GM12878 (cell line): ENCODE measurements at regions not wholly inside any gene's neighbourhood (a gene's known extent, or its start where the extent isn't known, plus 50 kb on each side); places are given as distances from the start of the nearest gene placed in this dataset.

Experiments used
- ATAC-seq: fragments of 200-7000 bp; cut with Tn5 transposase; 3 replicates; pipeline ENCODE4 v1.9.1; 2020; ENCODE audit warnings: mild to moderate bottlenecking, moderate library complexity
- BruUV-seq: library from RNA; stranded (reverse); fragments of 400-500 nt; replicated peaks from 2 replicates; lab custom pipeline; 2021; lab: Mats Ljungman, UMichigan
- CTCF ChIA-PET: fragments of 300-600 bp; sonication (Branson Sonifier 250); formaldehyde crosslinking; extraction: SDS; loops from one replicate; lab custom pipeline; 2021; ENCODE audit warnings: inconsistent platforms; lab: Yijun Ruan, JAX
- POLR2A ChIA-PET: fragments of 350-600 bp; formaldehyde crosslinking; extraction: SDS; loops from one replicate; lab custom pipeline; 2021; ENCODE audit warnings: inconsistent platforms; lab: Charles Lee
- RAD21 ChIA-PET: fragments of 300-600 bp; sonication (Branson Sonifier 250); formaldehyde crosslinking; loops from one replicate; lab custom pipeline; 2023; ENCODE audit warnings: antibody characterized with exemption; ENCODE audit not compliant: unreplicated experiment; lab: Charles Lee
- SMC1A ChIA-PET: fragments of 300-600 bp; sonication (Branson Sonifier 250); formaldehyde crosslinking; loops from one replicate; lab custom pipeline; 2023; ENCODE audit not compliant: unreplicated experiment, uncharacterized antibody; lab: Charles Lee
- DNase-seq: peaks from one replicate; pipeline ENCODE4 v3.0.0-alpha.2; 2011; ENCODE audit warnings: low read depth, low spot score
- FAIRE-seq: peaks from 3 replicates; lab custom pipeline; 2011; peaks lifted over from hg19 to GRCh38; lab: Jason Lieb, UNC
- H2AFZ ChIP-seq: 2 replicates; pipeline ENCODE4 v1.6.0; 2011; ENCODE audit warnings: low read depth, low read length, control low read depth; ENCODE audit not compliant: control insufficient read depth
- H3K27ac ChIP-seq: 2 replicates; pipeline ENCODE4 v1.5.1; 2011; ENCODE audit warnings: control low read depth; ENCODE audit not compliant: control insufficient read depth, insufficient read depth
- H3K27me3 ChIP-seq, 2 experiments: replicated peaks in 1 of 2; 2 replicates each; pipeline versions ENCODE4 v1.6.0 to v1.6.1; 2011; ENCODE audit warnings: low read length in 1 of 2; ENCODE audit not compliant: control insufficient read depth in 2 of 2, insufficient read depth in 2 of 2
- H3K36me3 ChIP-seq, 2 experiments: 2 replicates each; pipeline ENCODE4 v1.5.1; 2011; ENCODE audit warnings: low read length in 1 of 2; ENCODE audit not compliant: control insufficient read depth in 2 of 2, insufficient read depth in 2 of 2
- H3K4me1 ChIP-seq: 2 replicates; pipeline ENCODE4 v1.6.1; 2011; ENCODE audit warnings: mild to moderate bottlenecking, low read length, moderate library complexity, mixed read lengths; ENCODE audit not compliant: control insufficient read depth, insufficient read depth
- H3K4me2 ChIP-seq: 2 replicates; pipeline ENCODE4 v1.6.0; 2011; ENCODE audit warnings: control low read depth; ENCODE audit not compliant: control insufficient read depth, insufficient read depth
- H3K4me3 ChIP-seq: fragments of 200-600 bp; sonication (generic); 2 replicates; pipeline ENCODE4 v1.5.1; 2016
- H3K79me2 ChIP-seq: 2 replicates; pipeline ENCODE4 v1.6.0; 2011; ENCODE audit warnings: low read length; ENCODE audit not compliant: control insufficient read depth, insufficient read depth
- H3K9ac ChIP-seq: 2 replicates; pipeline ENCODE4 v1.8.0; 2011; ENCODE audit warnings: low read length, control low read depth, mixed read lengths; ENCODE audit not compliant: control insufficient read depth, insufficient read depth
- H3K9me3 ChIP-seq: replicated peaks from 3 replicates; pipeline ENCODE4 v1.5.1; 2011; ENCODE audit warnings: mild to moderate bottlenecking, low read length; ENCODE audit not compliant: control insufficient read depth, insufficient read depth
- H4K20me1 ChIP-seq: 2 replicates; pipeline ENCODE4 v1.6.0; 2011; ENCODE audit not compliant: control insufficient read depth, insufficient read depth
- ATF7 ChIP-seq: fragments of 450-650 bp; IDR thresholded peaks from 2 replicates; pipeline ENCODE4 v1.6.1; 2016; ENCODE audit warnings: low read depth, mild to moderate bottlenecking
- CHD4 ChIP-seq: fragments of 200-600 bp; sonication (generic); IDR thresholded peaks from 2 replicates; pipeline ENCODE4 v1.6.1; 2016; ENCODE audit warnings: mild to moderate bottlenecking
- DPF2 ChIP-seq: fragments of 450-650 bp; IDR thresholded peaks from 2 replicates; pipeline ENCODE4 v1.6.1; 2017; ENCODE audit warnings: mild to moderate bottlenecking
- FOS ChIP-seq: IDR thresholded peaks from 3 replicates; pipeline ENCODE4 v1.6.1; 2011; ENCODE audit warnings: borderline replicate concordance; ENCODE audit not compliant: insufficient read length; ENCODE audit errors: extremely low read depth
- IRF3 ChIP-seq: fragments of 450-650 bp; IDR thresholded peaks from 2 replicates; pipeline ENCODE4 v1.6.1; 2014; ENCODE audit warnings: mild to moderate bottlenecking
- IRF4 ChIP-seq: IDR thresholded peaks from 2 replicates; pipeline ENCODE4 v1.6.1; 2011; ENCODE audit warnings: low read depth, low read length
- NBN ChIP-seq: fragments of 450-650 bp; IDR thresholded peaks from 2 replicates; pipeline ENCODE4 v1.6.1; 2016
- NFYB ChIP-seq: IDR thresholded peaks from 2 replicates; pipeline ENCODE4 v1.6.1; 2011; ENCODE audit warnings: low read depth, mild to moderate bottlenecking, low read length, improper control_type of control experiment, moderate library complexity; ENCODE audit not compliant: insufficient read depth
- NRF1 ChIP-seq: conservative IDR thresholded peaks from 2 replicates; pipeline ENCODE4 v1.6.1; 2011; ENCODE audit warnings: mild to moderate bottlenecking, low read depth, low read length, improper control_type of control experiment
- PAX5 ChIP-seq: IDR thresholded peaks from 2 replicates; pipeline ENCODE4 v1.6.1; 2011; ENCODE audit warnings: low read depth, low read length, borderline replicate concordance
- PKNOX1 ChIP-seq: fragments of 450-650 bp; IDR thresholded peaks from 2 replicates; pipeline ENCODE4 v1.6.1; 2016; ENCODE audit warnings: mild to moderate bottlenecking
- RB1 ChIP-seq: fragments of 450-650 bp; formaldehyde crosslinking; IDR thresholded peaks from 2 replicates; pipeline ENCODE4 v1.6.1; 2017; ENCODE audit warnings: mild to moderate bottlenecking, borderline replicate concordance
- SPI1 ChIP-seq: IDR thresholded peaks from 2 replicates; pipeline ENCODE4 v1.6.1; 2011; ENCODE audit warnings: low read depth, mild to moderate bottlenecking, low read length, moderate library complexity, borderline replicate concordance; ENCODE audit not compliant: insufficient read depth
- SUZ12 ChIP-seq: fragments of 200-600 bp; sonication (generic); IDR thresholded peaks from one replicate; pipeline ENCODE4 v1.6.1; 2018; ENCODE audit warnings: antibody characterized with exemption, mild to moderate bottlenecking; ENCODE audit not compliant: unreplicated experiment
- TARDBP ChIP-seq: IDR thresholded peaks from 2 replicates; pipeline ENCODE4 v1.6.1; 2016; ENCODE audit warnings: borderline replicate concordance
- TBL1XR1 ChIP-seq: IDR thresholded peaks from 2 replicates; pipeline ENCODE4 v1.6.1; 2012; ENCODE audit warnings: low read depth, low read length, improper control_type of control experiment
- WRNIP1 ChIP-seq: IDR thresholded peaks from 2 replicates; pipeline ENCODE4 v1.6.1; 2011; ENCODE audit warnings: low read depth, low read length, improper control_type of control experiment, borderline replicate concordance
- ZNF24 ChIP-seq: fragments of 450-650 bp; IDR thresholded peaks from 2 replicates; pipeline ENCODE4 v1.6.1; 2017; ENCODE audit warnings: antibody characterized with exemption, mild to moderate bottlenecking
- ZNF687 ChIP-seq: fragments of 450-650 bp; IDR thresholded peaks from 2 replicates; pipeline ENCODE4 v1.6.1; 2017; ENCODE audit warnings: mild to moderate bottlenecking, moderate library complexity
- WGBS: methylation state at CpG from one replicate; pipeline ENCODE4 v1.1.6; 2016; ENCODE audit warnings: low lambda C conversion rate; ENCODE audit not compliant: insufficient replicate concordance, insufficient coverage; ENCODE audit errors: missing lambda C conversion rate; 5-methylcytosine and 5-hydroxymethylcytosine counted together
- in situ Hi-C: fragments of 300-500 bp; cut with MboI; formaldehyde crosslinking; loops from 9 replicates; pipeline ENCODE4 v1.14.3; 2018; ENCODE audit warnings: mixed read lengths
- intact Hi-C: fragments of 100-400 bp; cut with micrococcal nuclease; formaldehyde crosslinking; loops from one replicate; pipeline ENCODE4 v1.14.2; 2022; ENCODE audit not compliant: unreplicated experiment

- TF ChIP-seq RB1 (no peak), PKNOX1 (no peak), PAX5 (no peak), TARDBP (no peak), DPF2 (no peak), SUZ12 (no peak), NFYB (no peak), IRF3 (no peak), CHD4 (no peak), ATF7 (no peak), NRF1 (no peak), IRF4 (no peak), FOS (no peak), NBN (no peak)
Measured at GRCh38 chr3:30962084-30962483, 67.6 kb upstream of the GADL1 start (continued).

- in situ Hi-C loops (no loop called here), intact Hi-C loops (no loop called here)
- SMC1A ChIA-PET, result no interaction called here
- no peak overlapping the region for H3K4me2 ChIP-seq
- no peak overlapping the region for H2AFZ ChIP-seq
- no peak overlapping the region for H3K9ac ChIP-seq
- H3K4me3 ChIP-seq, result no peak overlapping the region
- H3K79me2 ChIP-seq, result no peaks in the 10 kb centered on the region
- CTCF ChIA-PET, result no interaction called here
- H3K4me1 ChIP-seq, result peaks cover 4% of the 10 kb centered on the region; the same call in 1 of the 2 replicates
- H3K9me3 ChIP-seq, result no peaks in the 10 kb centered on the region; the same call in 2 of the 3 replicates
- no TSS peak for BruUV-seq
- no peaks in the 10 kb centered on the region for H4K20me1 ChIP-seq
- H3K27me3 ChIP-seq, result no peaks in the 10 kb centered on the region
- no peaks in the 10 kb centered on the region for H3K36me3 ChIP-seq
- RAD21 ChIA-PET, result no interaction called here
- no peak overlapping the region for H3K27ac ChIP-seq
- FAIRE-seq (no peak), ATAC-seq (no peak), DNase-seq (no peak)
- 5% methylated on average over 4 of the region's 4 CpGs for WGBS
- POLR2A ChIA-PET, result no interaction called here
- TF ChIP-seq WRNIP1, result no peak
- no peak for TF ChIP-seq TBL1XR1
- TF ChIP-seq ZNF24, result no peak
- TF ChIP-seq SPI1, result no peak
- TF ChIP-seq ZNF687, result no peak
- TF ChIP-seq FOS, result no peak
Measured at GRCh38 chr3:30962493-30962892, 68.0 kb upstream of the GADL1 start.
